HG03575 (cell line): ENCODE measurements at regions not wholly inside any gene's neighbourhood (a gene's known extent, or its start where the extent isn't known, plus 50 kb on each side); places are given as distances from the start of the nearest gene placed in this dataset.

Experiments used
- ATAC-seq: cut with Tn5 transposase; IDR thresholded peaks from one replicate; pipeline ENCODE4 v1.9.1; 2021; ENCODE audit not compliant: unreplicated experiment, insufficient number of reproducible peaks, low FRiP score; ENCODE audit errors: extremely low read depth

DNA sequence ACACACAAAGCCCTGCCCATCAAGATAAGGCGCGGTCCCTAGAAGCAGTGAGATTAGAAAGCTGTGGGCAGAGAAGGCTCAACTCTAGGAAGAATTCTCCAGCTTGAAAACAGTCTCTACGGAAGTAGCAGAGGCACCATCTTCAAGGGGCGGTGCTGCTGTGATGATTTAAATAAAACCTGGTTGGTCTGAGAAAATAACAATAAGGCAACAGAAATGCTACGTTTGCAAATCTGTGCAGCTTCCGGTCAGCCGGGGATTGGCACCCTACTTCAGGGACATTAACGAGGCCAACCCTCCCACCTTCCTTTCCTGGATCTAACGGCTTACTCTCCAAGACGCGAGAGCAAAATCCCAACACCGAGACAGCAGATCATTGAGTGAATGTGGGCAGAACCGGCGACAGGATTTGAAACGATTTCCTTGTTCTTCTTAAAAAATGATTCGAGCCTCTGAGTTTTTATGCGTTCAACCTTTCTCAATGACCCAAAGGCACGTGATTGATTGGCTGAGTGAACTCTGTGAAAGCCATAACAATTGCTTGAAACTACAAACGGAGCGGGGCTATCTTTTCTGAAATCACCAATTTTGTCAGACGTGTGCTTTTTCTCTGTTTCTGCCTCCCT is 93.7 kb upstream of the ZNF516 start:
- ATAC-seq, result no peak

DNA sequence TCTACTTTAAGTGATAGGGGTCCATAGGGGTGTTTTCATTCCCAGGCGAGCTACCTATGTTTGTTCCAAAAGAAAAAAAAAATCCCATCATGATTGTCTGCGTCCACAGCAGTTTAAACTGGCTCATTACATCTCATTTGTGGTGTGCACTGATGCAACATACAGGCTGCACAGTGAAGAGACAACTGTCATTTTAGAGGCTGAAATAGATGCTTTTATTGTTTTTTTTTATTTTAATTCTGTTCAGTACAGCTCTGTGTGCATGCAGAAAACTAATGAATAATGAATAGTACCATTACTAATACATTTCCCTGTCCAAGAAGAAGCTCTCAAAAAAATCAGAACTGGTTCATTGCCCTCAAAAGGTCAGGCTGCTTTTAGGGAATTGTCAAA is 92.8 kb upstream of the ZNF516 start:
- ATAC-seq, result no peak

DNA sequence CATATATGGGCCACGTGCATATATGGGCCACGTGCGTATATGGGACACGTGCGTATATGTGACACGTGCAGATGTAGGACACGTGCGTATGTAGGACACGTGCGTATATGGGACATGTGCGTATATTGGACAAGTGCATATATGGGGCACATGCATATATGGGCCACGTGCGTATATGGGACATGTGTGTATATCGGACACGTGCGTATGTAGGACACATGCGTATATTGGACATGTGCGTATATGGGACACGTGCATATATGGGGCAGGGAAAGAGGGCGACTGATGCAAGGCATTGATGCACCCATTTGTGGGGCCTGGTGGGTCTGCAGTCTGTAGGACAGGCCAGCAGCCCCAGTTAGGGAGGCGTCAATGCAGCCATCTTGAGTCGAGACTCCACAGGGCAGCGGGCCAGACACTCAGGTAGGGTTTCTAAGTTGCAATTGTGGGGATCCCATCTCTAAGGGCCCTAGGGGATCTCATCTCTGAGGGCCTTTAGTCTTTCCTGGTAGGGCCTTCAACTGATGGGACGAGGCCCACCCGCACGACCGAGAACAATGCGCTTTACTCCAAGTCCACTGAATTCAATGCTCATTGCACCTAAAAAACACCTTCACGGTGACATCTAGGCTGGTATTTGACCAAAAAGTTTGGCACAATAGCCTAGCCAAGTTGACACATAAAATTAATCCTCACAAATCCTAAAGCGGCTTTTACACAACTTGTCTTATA is 92.3 kb upstream of the ZNF516 start:
- ATAC-seq, result no peak

DNA sequence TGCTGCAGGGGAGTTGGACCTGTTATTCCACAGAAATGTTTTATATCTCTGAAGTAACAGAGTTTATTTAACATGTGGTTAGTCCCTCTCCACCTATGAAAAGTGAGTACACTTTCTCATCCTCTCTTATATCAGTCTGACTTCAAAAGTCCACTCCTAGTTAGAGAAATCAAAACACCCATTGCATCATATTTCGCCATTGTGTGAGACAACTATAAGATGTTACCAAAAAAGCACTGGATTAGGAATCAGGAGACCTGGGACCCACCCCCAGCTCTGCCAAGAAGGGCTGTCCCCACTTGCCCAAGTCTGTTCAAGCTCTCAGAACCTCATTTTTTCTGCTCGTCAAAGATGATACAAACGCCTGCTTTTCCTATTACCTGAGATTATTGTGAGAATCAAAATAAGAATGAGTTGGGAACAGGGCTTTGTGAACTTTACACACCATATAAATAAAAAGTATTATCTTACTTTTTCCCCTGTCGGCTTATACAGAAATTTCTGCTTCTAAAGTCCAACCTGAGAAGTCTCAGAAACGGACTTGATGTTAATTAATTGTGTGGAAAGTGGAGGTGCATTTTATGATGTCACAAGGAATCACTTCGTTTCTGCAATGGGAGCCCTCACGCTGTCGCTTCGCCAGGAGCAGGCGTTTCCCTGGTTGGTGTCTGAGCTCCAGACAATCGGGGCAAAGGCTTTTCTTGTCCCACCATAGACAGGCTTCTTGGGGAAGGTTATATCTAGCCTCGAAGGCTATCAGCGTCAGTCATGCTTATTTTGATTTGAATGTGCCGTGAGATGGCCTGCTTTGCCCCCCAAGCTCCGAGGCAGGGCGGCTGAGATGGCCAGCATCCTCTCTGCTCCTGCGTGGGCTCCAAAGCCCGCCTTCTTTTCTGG is 89.6 kb upstream of the ZNF516 start:
- ATAC-seq, result no peak

DNA sequence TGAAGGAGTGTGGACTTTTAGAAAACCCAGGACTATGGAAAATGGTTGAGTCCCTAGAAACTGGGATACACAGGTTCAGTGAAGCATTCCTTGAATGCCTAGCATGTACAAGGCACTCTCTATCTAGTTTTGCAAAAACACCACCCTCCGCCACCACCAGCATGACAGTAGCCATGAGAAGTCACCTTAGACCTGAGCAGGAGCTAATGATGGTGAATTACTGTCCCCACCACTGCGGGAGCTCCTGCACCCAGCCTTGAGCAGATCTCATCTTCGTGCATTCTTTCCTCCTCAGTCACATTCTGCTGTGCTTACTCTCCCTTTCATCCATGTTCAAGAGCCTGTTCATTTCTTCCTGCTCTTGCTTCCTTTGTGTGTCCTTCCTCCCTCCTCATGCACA is 86.2 kb upstream of the ZNF516 start:
- ATAC-seq, result no peak

DNA sequence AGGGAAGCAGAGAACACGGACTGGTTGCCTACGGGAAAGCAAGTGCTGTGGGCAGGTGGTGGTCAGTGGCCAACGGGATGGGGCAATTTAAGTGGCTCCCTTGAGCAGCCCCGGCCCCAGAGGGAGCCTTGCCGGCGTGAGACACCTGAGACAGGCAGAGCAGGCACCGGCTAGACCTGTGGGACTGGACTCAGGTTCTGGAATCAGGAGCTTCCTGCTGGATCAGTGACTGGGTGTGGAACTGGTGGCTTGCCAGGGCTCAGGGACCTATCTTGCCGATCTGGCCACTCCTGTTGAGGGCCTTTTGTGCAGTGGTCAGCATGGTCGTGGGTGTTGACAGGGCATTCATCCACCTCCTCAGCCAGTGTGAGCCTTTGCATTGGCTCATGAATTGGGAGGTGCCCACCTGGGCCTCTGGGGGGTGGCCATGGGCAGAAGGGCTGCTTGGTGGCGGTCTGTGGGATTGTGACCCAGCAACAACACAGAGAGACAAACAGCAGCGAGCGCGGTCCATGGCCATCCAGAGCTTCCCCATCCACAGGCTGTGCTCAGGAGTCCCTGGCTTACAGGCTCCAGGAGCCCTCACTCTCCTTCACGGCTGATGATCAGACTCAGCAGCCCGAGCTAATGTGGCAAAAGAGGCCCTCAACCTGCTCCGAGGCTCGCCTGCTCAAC is 85.4 kb upstream of the ZNF516 start:
- no peak for ATAC-seq

DNA sequence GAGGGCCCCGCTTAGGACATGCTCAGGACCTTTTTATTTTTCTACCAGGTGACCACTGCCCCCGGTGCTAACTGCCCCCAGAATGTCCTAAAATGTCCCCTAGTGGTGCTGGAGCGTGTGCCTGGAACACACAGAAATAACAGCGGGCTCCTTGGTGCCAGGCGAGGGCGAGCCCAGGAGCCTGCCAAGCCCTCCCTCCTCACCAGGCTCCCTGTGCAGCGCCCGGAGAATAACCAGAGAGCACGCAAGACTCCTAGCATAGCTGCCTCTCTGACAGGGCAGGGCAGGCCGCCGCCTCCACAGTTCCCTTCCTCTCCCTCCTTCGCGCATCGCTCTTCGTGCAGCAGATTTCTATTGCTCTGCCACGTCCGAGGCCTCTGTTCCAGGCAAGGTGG is 84.3 kb upstream of the ZNF516 start:
- ATAC-seq, result no peak

DNA sequence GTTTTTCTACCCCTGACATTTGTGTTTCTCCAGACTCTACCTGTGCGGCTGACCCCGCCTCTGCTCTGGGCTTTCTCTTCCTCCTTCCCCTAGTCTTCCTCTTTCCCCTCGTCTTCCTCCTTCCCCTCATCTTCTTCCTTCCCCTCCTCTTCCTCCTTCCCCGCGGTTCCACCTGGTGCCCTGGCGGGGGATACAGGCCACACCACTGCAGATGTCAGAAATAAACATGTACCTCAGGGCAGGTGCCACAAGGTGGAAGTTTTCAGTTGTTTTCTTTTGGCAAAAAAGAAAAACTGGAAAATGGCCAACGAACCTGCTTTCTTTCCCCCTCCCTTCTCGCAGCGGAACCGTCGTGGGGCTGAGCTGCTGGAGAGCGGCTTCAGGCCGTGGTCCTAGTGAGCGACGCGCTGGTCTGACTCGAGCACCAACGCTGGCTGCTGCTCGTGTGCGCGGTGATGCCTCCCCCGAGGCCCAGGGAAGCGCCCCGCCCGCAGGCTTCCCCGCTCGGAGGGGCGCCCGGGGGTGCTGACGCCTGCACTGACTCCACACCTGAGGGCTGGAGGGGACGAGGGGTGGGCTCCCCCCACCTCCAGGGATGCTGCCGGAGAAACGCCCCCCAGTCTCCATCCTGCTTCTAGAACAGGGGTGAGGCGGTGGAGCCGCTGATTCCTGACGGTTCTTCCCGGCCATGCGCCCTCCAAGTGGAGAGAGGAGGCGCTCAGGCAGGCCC is 83.7 kb upstream of the ZNF516 start:
- no peak for ATAC-seq

DNA sequence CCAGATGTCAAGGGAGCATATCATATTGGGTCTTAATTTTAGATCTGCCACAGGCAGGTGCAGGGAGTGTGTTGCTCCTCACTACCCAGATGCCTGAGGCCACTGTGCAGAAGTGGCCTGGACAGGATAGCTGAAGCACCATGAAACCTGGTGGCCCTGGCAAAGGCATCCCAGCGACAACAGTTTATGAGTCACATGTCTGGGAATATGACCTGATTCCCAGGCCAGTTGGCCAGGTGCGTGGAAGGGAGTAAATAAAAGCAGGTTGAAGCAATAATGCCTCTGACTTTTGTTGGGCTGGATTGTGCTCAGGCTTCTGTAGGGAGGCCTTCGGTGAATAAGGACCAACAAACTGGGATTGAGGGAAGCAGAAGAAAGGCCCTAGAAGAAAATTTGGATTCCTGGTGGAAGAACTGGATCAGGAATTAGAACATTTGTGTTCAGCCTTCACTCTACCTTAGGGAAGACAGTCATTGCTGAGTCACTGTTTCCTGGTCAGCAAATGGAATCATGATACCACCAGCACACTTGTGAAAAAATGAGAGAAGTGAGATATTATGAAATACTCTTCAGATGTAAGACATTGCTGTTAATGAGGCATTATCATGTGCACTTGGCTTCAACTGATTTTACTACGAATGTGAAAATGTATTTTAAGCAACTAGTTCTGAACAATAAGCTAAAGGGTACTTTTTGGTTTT is 78.4 kb upstream of the ZNF516 start:
- ATAC-seq, result no peak

DNA sequence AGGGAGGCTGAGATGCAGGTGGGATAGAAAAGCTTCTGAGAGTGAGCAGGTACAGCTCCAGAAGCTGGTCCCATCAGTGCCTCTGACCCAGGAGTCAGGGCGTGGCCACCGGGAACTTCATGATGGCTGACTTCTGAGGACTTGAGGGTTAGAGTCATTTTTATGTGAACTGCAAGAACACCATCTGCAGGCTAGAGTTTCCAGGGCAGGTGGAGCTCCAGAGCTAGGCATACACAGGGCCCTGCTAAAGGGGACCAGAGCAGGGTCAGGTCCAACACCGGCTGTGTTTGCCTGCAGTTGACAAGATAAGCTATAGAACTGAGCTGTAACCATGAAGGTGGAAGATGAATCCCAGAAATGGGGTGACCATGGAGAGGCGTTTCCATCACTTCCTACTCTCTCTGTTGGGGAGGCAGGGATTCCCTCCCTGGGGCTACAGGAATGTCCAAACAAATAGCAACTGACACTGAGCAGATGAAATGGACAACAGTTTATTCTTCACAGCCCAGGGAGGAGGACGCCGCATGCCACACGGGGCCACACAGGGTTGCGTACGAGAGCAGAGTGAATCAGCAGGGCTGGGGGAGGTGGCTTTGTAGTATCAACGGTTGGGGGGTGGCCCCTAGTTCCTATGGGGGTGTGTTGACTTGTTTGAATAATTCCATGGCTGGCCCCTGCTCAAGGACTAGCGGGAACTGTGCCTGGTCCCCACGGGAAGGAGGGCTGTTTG is 77.6 kb upstream of the ZNF516 start:
- no peak for ATAC-seq

DNA sequence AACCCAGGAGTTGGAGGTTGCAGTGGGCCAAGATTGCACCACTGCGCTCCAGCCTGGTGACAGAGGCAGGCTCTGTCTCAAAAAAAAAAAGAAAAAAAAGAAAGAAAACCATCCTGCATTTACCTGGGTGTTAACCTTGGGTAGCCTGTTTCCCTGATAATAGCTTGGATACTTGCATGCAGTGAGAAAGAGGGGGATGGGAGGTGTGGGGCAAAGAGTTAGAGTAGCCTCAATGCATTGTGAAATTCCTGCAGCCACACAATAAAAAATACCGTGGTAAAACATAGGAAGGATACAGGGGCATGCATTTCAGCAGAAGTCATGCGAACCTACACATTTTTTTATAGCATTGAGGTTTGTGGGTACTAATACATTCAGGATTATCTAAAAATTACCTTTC is 76.6 kb upstream of the ZNF516 start:
- no peak for ATAC-seq

DNA sequence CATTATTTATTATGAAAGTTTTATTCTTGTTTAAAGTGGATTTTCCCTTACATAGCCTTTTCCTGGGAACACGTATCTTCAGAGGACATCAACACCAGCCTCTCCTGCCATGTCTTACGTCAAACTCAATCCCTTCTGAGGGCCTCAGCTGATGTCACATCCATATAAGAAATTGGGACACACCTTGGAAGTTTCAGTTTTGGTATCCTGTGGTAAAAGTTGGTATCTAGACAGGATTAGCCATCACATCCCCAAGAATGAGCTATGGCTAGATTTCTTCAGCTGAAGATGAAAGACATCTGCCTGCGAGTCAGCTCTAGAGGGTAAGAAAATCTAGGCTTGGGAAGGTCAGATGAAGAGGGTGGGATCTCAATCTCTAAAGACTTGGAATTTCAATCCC is 75.8 kb upstream of the ZNF516 start:
- no peak for ATAC-seq

DNA sequence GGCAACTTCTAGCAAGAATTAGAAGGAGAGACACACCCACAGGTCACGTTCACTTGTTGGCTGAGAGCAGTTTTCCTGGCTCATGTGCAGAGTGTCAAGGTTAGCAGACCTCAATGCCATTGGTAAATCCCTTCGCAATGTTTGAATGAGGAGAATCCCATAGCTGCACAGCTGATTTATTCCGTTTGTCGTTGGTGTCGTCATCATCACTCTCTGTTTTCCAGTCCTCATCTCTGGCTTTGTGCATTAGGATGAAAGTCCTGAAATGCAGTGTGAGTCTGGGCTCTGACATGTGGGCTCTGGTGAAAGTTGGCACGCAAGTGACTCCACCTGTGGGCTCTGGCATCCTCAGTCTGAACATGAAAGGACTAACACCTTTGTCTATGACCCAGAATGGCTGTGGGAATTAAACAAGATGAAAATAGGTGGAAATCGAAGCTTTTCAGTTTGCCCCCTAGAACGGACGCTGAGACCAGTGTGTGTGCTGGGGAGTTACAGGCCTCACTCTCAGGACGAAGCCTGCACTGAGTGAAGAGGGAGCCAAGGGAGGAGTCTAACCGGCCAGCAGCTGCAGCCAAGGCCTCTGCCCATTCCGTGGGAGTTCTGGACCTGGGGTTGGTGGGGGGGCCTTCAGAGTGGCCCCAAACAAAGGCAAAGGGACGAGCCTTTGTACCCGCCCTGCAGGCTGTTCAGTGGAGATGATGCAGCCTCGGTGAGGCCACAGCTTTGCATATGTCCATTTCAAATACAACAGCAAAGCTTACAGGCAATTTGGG is 74.8 kb upstream of the ZNF516 start:
- ATAC-seq, result no peak

DNA sequence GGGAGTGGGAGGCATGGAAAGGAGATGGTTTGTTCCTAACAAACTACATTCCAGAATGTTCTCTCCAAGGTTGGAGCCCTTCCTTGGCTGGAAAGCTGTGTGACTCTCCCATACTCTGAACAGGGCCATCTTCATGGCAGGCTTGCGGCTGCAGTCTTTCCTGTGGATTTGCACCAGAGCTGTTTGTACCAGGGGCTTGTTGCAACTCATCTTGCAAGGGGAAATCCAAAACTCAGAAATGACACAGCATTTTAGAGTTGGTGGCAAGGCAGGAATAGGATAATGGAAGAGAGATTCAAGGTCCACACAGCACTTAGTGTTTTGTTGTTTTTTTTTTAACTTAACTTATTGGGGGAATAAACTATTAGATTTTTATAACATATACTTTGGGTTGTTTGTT is 73.7 kb upstream of the ZNF516 start:
- ATAC-seq, result no peak

DNA sequence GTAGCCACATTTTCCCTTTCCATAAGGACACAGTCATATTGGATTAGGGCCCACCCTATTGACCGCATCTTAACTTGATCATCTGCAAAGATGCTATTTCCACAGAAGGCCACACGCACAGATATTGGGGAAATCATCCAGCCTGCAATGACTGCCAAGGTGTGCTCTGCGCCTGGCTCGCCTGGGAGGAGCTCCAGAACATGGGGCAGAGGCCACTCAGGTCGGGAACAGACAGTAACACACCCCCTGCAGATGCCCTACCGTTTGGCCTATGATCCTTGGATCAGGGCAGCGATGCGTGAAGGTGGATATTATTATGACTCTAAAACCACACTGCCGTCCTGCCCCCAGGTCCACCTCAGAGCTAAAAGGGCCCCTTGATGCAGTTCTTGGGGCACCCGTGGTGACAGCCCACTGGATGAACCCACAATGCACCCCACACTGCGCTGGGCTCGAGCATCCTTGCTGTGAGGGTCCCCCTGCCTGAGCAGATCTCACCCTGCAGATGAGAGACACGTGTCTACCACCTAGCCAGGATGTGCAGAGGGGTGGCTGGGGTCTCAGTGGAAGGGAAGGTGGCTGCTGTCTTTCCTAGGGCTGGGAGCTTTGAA is 72.9 kb upstream of the ZNF516 start:
- ATAC-seq, result no peak

DNA sequence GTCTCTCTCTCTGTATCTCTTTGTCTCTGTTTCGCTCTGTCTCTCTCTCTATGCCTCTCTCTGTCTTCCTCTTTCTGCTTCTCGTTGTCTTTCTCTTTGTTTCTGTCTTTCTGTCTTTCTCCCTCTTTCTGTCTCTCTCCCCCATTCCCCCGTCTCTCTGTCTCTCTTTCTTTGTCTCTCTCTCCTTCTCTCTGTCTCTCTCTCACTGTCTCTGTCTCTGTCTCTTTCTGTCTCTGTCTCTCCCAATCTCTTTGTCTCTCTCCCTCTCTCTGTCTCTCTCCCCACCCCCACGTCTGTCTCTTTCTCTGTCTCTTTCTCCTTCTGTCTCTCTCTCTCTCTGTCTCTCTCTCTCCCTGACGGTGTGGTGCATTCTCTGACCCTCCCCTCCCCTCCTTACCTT is 71.9 kb upstream of the ZNF516 start:
- no peak for ATAC-seq
